ENCODE measurements at regions not wholly inside any gene's neighbourhood (a gene's known extent, or its start where the extent isn't known, plus 50 kb on each side); places are given as distances from the start of the nearest gene placed in this dataset.

DNA sequence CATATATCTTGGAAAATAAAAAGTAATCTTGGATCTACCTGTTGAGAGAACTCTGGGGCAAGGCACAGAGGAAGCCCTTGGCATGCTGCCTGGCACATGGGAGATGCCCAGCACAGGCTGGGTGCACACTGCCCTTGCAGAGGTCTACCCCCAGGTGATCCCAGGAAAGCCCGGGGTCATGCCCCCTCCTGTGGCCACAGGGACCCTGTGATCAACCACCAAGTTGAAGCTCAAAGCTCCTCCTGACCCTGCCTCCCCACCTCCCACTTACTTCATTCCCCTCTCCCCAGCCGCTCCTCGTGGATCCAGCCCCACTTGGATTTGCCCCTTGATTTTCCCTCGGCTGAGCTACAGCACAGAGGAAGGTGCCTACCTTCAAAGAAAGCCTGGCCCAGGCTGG lies 62.7 kb upstream of the LARS2 start:
- Histone ChIP-seq H3K36me3 (ENCODE audit: insufficient read depth, low read length) (no peaks in the 10 kb centered on the region), H3K4me1 (ENCODE audit: insufficient read depth, low read length) (no peaks in the 10 kb centered on the region), H3K4me2 (ENCODE audit: low read length) (no peak overlapping the region), H3K27me3 (ENCODE audit: insufficient read depth, low read length) (peaks cover 16% of the 10 kb centered on the region), H3K9me3 (ENCODE audit: insufficient read depth, low read depth, low read length) (no peaks in the 10 kb centered on the region), H2AFZ (ENCODE audit: low read depth, low read length) (no peak overlapping the region), H3K4me3 (ENCODE audit: insufficient read depth, low read depth, low read length) (no peak overlapping the region), H4K20me1 (ENCODE audit: insufficient read depth, low read length) (no peaks in the 10 kb centered on the region), H3K79me2 (ENCODE audit: insufficient read depth, low read length) (no peaks in the 10 kb centered on the region), H3K27ac (ENCODE audit: low read depth, low read length) (no peak overlapping the region), H3K9ac (ENCODE audit: low read length) (no peak overlapping the region)
- DNase-seq (ENCODE audit: low read depth) = no peak
- H3K4me3 Mint-ChIP-seq (ENCODE audit: unreplicated experiment) = no peak overlapping the region
- TF ChIP-seq, protein P1, sequence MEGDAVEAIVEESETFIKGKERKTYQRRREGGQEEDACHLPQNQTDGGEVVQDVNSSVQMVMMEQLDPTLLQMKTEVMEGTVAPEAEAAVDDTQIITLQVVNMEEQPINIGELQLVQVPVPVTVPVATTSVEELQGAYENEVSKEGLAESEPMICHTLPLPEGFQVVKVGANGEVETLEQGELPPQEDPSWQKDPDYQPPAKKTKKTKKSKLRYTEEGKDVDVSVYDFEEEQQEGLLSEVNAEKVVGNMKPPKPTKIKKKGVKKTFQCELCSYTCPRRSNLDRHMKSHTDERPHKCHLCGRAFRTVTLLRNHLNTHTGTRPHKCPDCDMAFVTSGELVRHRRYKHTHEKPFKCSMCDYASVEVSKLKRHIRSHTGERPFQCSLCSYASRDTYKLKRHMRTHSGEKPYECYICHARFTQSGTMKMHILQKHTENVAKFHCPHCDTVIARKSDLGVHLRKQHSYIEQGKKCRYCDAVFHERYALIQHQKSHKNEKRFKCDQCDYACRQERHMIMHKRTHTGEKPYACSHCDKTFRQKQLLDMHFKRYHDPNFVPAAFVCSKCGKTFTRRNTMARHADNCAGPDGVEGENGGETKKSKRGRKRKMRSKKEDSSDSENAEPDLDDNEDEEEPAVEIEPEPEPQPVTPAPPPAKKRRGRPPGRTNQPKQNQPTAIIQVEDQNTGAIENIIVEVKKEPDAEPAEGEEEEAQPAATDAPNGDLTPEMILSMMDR (IDR thresholded peaks at IDR 0.05; ENCODE audit: insufficient read depth, low read depth, low read length) = no peak
- no peak for TF ChIP-seq EZH2 (IDR thresholded peaks at IDR 0.05; ENCODE audit: insufficient read depth, low read length)
- no peaks in the 10 kb centered on the region for H3K36me3 Mint-ChIP-seq (ENCODE audit: low read depth, unreplicated experiment)
- H3K27ac Mint-ChIP-seq (ENCODE audit: unreplicated experiment) = no peak overlapping the region
- H3K4me1 Mint-ChIP-seq (ENCODE audit: low read depth, unreplicated experiment) = no peaks in the 10 kb centered on the region
- FAIRE-seq = no peak
- H3K9me3 Mint-ChIP-seq (ENCODE audit: unreplicated experiment) = no peaks in the 10 kb centered on the region
- peaks cover 29% of the 10 kb centered on the region for H3K27me3 Mint-ChIP-seq (ENCODE audit: low read depth, unreplicated experiment)

DNA sequence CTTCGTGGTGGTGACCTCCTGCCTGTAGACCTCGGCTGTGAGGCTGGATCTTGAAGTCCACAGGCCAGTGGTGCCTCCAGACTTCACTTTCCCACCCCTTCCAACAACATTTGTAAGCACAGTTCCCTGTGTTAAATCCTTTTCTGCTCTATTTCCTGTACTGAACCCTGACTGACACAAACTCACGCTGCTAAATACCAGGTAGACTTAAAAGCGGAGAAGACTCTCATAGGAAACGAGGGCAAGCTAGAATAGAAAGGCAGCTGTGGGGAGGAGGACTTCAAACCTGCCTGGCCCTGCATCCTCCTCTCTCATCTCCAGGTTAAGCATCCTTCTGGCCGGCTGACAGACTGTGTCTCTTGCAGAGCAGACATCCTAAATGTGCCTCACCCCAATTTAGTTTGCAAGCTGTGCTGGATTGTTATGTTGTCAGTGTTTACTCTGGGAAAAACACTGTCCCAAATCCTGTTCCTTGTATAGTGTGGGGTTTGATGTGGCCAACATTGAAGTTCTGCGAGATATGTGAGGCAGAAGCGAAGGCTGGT lies 58.5 kb upstream of the LARS2 start:
- Histone ChIP-seq H3K36me3 (ENCODE audit: insufficient read depth, low read length) (no peaks in the 10 kb centered on the region), H3K9ac (ENCODE audit: low read length) (no peak overlapping the region), H4K20me1 (ENCODE audit: insufficient read depth, low read length) (no peaks in the 10 kb centered on the region), H3K4me3 (ENCODE audit: insufficient read depth, low read depth, low read length) (no peak overlapping the region), H3K27me3 (ENCODE audit: insufficient read depth, low read length) (peaks cover 19% of the 10 kb centered on the region), H3K9me3 (ENCODE audit: insufficient read depth, low read depth, low read length) (no peaks in the 10 kb centered on the region), H3K4me1 (ENCODE audit: insufficient read depth, low read length) (no peaks in the 10 kb centered on the region), H3K27ac (ENCODE audit: low read depth, low read length) (no peak overlapping the region), H3K4me2 (ENCODE audit: low read length) (no peak overlapping the region), H2AFZ (ENCODE audit: low read depth, low read length) (no peak overlapping the region), H3K79me2 (ENCODE audit: insufficient read depth, low read length) (no peaks in the 10 kb centered on the region)
- Mint-ChIP-seq H3K36me3 (ENCODE audit: low read depth, unreplicated experiment) (no peaks in the 10 kb centered on the region), H3K27ac (ENCODE audit: unreplicated experiment) (no peak overlapping the region), H3K4me3 (ENCODE audit: unreplicated experiment) (no peak overlapping the region), H3K4me1 (ENCODE audit: low read depth, unreplicated experiment) (no peaks in the 10 kb centered on the region), H3K27me3 (ENCODE audit: low read depth, unreplicated experiment) (peaks cover 37% of the 10 kb centered on the region), H3K9me3 (ENCODE audit: unreplicated experiment) (peaks cover under 1% of the 10 kb centered on the region)
- DNase-seq (ENCODE audit: low read depth) (no peak), FAIRE-seq (no peak)
- no peak for TF ChIP-seq EZH2 (IDR thresholded peaks at IDR 0.05; ENCODE audit: insufficient read depth, low read length)
- TF ChIP-seq, protein P1 (IDR thresholded peaks at IDR 0.05; ENCODE audit: insufficient read depth, low read depth, low read length) = no peak

DNA sequence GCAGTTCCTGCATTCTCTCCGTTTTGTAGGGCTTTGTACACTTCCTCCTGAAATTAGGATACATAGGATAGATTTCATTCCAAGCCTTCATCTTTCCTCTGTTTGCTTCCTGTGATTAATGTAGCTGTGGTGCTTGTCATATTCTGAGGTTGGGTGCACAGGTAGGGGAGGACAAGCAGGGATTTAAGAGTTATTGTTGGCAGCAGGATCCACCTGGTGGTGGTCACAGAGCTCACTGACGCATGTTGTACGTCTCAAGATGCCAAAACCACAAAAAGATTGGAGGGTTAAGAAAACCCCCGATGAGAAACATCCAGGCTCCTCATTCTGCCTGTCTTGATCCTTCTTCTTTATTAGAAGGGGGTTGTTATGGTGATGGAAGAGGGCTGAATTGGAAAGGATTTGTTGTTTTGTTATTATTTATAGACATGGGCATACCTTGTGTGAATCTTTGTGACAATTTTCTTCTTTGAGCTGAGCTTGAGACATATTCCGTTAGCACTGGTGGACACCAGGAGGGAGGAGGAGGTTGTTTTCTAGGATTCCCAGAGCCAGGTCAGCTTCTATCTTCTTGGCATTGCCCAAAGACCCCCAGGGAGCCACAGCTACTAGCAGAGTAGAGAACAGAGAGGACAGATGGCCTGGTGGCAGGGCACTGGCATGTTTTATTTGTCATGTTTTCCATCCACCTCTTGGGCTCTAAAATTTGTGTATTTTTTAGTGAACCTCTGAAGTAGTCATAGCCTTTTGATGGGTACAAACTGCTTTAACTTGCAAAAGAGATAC lies 57.7 kb upstream of the LARS2 start:
- Histone ChIP-seq H3K4me1 (ENCODE audit: insufficient read depth, low read length) (no peaks in the 10 kb centered on the region), H3K27me3 (ENCODE audit: insufficient read depth, low read length) (peaks cover 20% of the 10 kb centered on the region), H3K36me3 (ENCODE audit: insufficient read depth, low read length) (no peaks in the 10 kb centered on the region), H3K4me2 (ENCODE audit: low read length) (no peak overlapping the region), H3K9ac (ENCODE audit: low read length) (no peak overlapping the region), H3K27ac (ENCODE audit: low read depth, low read length) (no peak overlapping the region), H3K79me2 (ENCODE audit: insufficient read depth, low read length) (no peaks in the 10 kb centered on the region), H2AFZ (ENCODE audit: low read depth, low read length) (no peak overlapping the region), H3K9me3 (ENCODE audit: insufficient read depth, low read depth, low read length) (no peaks in the 10 kb centered on the region), H4K20me1 (ENCODE audit: insufficient read depth, low read length) (no peaks in the 10 kb centered on the region), H3K4me3 (ENCODE audit: insufficient read depth, low read depth, low read length) (no peak overlapping the region)
- no peak overlapping the region for H3K4me3 Mint-ChIP-seq (ENCODE audit: unreplicated experiment)
- no peak overlapping the region for H3K27ac Mint-ChIP-seq (ENCODE audit: unreplicated experiment)
- FAIRE-seq (no peak), DNase-seq (ENCODE audit: low read depth) (peak; percentile 30)
- H3K4me1 Mint-ChIP-seq (ENCODE audit: low read depth, unreplicated experiment) = peaks cover 2% of the 10 kb centered on the region
- H3K9me3 Mint-ChIP-seq (ENCODE audit: unreplicated experiment) = peaks cover 3% of the 10 kb centered on the region
- H3K36me3 Mint-ChIP-seq (ENCODE audit: low read depth, unreplicated experiment) = no peaks in the 10 kb centered on the region
- H3K27me3 Mint-ChIP-seq (ENCODE audit: low read depth, unreplicated experiment) = peaks cover 41% of the 10 kb centered on the region
- no peak for TF ChIP-seq EZH2 (IDR thresholded peaks at IDR 0.05; ENCODE audit: insufficient read depth, low read length)

All from astrocyte (in vitro differentiated cells and primary cell).